ENCODE measurements at regions not wholly inside any gene's neighbourhood (a gene's known extent, or its start where the extent isn't known, plus 50 kb on each side); places are given as distances from the start of the nearest gene placed in this dataset.

DNA sequence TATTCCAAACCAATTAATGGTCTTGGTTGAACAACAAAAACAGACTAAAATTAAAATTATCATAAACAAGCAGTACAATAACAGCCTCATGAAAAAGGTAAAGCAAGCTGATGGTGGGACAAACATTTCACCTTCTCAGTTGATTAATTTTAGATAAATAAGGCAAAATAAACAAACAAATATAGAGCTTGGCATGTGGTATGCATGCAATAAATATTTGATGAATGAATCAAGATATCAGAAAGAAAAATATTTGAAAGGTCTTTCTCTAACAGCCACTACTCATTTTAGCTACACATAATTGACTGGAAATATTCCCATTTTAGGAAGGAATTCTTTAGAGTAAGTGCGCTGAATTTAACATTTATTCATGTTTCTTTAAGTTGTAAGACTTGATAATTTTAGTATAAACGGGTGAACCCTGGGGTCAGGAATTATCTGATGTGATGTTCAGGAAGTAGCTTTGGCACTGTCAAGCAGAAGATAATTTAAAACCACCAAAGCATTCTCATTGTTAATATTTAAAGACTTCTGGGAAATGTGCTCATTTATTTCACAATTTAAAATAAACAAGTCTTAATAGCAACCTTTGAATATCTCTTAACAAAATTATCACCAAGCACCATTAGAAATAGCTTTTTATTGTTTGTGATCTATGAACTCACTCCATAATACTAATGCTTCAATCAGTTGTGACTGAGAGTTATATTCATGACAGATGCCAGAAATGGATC lies 372.3 kb upstream of the TGFBR2 start:
- no peak overlapping the region for H3K4me3 ChIP-seq (ENCODE audit: low read depth, low read length)
- TF ChIP-seq, protein P1, sequence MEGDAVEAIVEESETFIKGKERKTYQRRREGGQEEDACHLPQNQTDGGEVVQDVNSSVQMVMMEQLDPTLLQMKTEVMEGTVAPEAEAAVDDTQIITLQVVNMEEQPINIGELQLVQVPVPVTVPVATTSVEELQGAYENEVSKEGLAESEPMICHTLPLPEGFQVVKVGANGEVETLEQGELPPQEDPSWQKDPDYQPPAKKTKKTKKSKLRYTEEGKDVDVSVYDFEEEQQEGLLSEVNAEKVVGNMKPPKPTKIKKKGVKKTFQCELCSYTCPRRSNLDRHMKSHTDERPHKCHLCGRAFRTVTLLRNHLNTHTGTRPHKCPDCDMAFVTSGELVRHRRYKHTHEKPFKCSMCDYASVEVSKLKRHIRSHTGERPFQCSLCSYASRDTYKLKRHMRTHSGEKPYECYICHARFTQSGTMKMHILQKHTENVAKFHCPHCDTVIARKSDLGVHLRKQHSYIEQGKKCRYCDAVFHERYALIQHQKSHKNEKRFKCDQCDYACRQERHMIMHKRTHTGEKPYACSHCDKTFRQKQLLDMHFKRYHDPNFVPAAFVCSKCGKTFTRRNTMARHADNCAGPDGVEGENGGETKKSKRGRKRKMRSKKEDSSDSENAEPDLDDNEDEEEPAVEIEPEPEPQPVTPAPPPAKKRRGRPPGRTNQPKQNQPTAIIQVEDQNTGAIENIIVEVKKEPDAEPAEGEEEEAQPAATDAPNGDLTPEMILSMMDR (IDR thresholded peaks at IDR 0.05; ENCODE audit: insufficient read depth, low read length, missing control alignments), result no peak
- DNase-seq (ENCODE audit: low read depth, low spot score), result no peak
- CTCF ChIA-PET, result interaction anchor here (0.9 kb wide), 1 partner anchor 35 kb away, joined by 3 read pairs; no protein-coding TSS in a partner anchor
- POLR2A ChIA-PET, result interaction anchor here (0.7 kb wide), 1 partner anchor 29 kb away, joined by 3 read pairs; no protein-coding TSS in a partner anchor

DNA sequence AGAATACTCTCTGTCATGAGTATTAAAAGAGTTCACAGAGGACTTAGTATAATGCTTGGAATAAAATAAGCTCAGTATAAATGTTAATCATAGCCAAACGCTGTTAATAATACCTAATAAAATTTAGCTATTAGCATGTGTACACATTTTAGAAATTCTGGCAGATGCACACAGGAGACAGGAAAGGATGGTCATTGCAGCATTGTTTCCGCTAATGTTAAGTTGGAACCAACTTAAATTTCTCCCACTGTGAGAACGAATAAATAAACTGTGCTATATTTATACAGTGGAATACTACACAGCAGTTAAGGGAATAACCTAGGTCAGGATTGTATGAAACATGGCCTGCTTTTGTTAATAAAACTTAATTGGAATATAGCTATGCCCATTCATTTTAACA lies 370.4 kb upstream of the TGFBR2 start:
- DNase-seq (ENCODE audit: low read depth, low spot score), result no peak
- no peak overlapping the region for H3K4me3 ChIP-seq (ENCODE audit: low read depth, low read length)
- ChIA-PET POLR2A (no interaction called here), CTCF (interaction anchor here (1.4 kb wide), 1 partner anchor 457 kb away, joined by 4 read pairs; no protein-coding TSS in a partner anchor)
- TF ChIP-seq, protein P1 (IDR thresholded peaks at IDR 0.05; ENCODE audit: insufficient read depth, low read length, missing control alignments), result no peak

DNA sequence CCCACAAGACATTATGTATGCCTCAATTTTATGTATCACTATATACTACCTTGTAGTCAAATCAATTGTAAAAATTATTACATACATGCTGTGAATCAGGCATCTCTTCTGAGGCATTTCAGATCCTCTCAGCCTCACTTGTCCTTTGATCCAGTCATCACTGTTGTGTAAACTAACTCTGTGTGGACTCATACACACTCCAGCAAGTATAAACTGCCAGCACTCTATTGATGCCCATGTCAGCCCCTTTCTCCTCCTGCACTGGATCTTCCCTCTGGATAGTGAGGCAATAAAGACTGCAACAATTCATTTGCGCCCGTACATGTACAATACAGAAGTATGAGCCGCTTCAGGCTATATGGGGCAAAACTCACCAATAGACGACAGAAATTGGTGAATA lies 364.7 kb upstream of the TGFBR2 start:
- TF ChIP-seq, protein P1 (IDR thresholded peaks at IDR 0.05; ENCODE audit: insufficient read depth, low read length, missing control alignments), result no peak

DNA sequence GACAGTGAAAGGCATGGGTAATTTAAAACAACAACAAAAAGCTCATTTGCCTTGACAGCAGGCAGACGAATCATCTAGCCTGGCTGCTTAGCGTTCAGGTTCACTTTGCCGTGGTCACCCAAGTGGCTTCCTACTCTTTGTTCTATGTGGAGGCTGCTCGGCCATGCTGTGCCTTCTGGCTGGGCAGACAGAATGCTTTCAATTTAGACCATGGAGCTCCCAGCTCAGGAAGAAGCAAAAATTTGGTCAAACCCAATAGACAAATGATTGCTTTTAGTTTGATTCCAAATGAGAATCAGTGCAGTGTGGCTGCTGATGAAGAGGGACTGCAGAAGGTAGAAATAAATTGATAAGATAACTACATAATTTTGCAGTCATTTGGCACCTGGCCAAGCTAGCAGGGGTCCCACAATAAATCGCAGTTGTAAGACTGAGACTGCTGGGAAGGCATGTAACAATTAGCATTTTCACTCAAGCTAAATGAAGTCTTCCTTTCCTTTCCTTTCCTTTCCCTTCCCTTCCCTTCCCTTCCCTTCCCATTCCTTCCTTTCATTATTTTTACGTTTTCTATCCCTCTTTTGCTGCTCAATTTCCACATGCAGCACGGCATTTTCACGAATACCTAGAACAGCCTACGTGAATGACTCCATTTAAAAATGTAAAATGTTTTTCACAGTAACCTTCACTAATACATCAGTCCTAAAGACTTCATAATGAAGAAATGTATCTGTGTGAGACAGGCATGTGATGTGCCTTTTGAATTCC lies 360.4 kb upstream of the TGFBR2 start:
- no peak for DNase-seq (ENCODE audit: low read depth, low spot score)
- no peak overlapping the region for H3K4me3 ChIP-seq (ENCODE audit: low read depth, low read length)
- ChIA-PET POLR2A (no interaction called here), CTCF (interaction anchor here (1.4 kb wide), 1 partner anchor 15 kb away, joined by 3 read pairs; no protein-coding TSS in a partner anchor)
- TF ChIP-seq, protein P1 (IDR thresholded peaks at IDR 0.05; ENCODE audit: insufficient read depth, low read length, missing control alignments), result no peak

More for the DNA sequence above, 364.7 kb upstream of the TGFBR2 start:
- ChIA-PET POLR2A (no interaction called here), CTCF (interaction anchor here (1.0 kb wide), 1 partner anchor 19 kb away, joined by 3 read pairs; no protein-coding TSS in a partner anchor)
- DNase-seq (ENCODE audit: low read depth, low spot score), result no peak
- H3K4me3 ChIP-seq (ENCODE audit: low read depth, low read length), result no peak overlapping the region

DNA sequence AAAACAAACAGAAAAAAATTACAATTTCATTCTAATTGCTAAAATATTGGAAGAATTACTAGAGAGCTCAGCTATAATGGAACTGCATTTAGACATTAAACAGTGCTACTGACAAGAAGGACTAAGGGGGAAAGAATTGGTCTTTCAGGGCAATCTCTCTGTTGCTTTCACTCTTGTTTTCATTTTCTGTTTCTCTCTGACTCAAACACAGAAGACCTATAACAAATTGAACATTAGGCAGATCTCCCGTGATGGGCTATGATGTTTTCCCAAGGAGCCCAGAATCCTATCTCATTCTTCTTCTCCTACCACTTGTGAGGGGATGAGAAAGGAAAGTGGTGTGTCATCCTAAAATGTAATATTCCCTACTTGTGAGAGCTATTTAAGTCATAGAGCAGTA lies 358.0 kb upstream of the TGFBR2 start:
- ChIA-PET POLR2A (no interaction called here), CTCF (interaction anchor here (1.0 kb wide), 1 partner anchor 49 kb away, joined by 5 read pairs; no protein-coding TSS in a partner anchor)
- H3K4me3 ChIP-seq (ENCODE audit: low read depth, low read length), result no peak overlapping the region
- no peak for DNase-seq (ENCODE audit: low read depth, low spot score)
- TF ChIP-seq, protein P1 (IDR thresholded peaks at IDR 0.05; ENCODE audit: insufficient read depth, low read length, missing control alignments), result no peak

DNA sequence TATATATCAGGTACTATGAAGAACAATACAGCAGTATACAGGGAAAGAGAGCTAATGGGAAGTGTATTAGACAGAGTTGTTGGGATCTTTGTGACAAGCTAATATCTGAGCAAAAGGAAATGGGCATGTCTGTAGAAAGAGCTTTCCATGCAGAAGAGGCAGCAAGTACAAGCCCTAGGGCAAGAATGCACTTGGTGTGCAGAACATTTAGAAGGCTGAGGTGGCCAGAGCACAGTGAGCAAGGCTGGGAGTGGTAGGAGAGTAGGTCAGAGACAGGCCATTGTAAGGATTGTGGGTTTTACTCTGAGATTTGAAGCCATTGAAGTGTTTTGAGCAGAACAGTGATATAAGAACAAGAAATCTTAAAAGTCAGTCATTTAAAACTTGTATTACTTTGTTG lies 353.9 kb upstream of the TGFBR2 start:
- ChIA-PET POLR2A (no interaction called here), CTCF (interaction anchor here (1.5 to 2.1 kb wide), 2 partner anchors 13 to 22 kb away, joined by 4 to 6 read pairs; no protein-coding TSS in a partner anchor)
- DNase-seq (ENCODE audit: low read depth, low spot score), result no peak
- H3K4me3 ChIP-seq (ENCODE audit: low read depth, low read length), result no peak overlapping the region
- TF ChIP-seq, protein P1 (IDR thresholded peaks at IDR 0.05; ENCODE audit: insufficient read depth, low read length, missing control alignments), result no peak
